IgD-negative memory B cell (primary cell): ENCODE measurements at regions not wholly inside any gene's neighbourhood (a gene's known extent, or its start where the extent isn't known, plus 50 kb on each side); places are given as distances from the start of the nearest gene placed in this dataset.

Source experiments
- H3K27ac Mint-ChIP-seq, 3 donors: one replicate each; pipeline ENCODE4 v1.8.0; 2020 to 2022; ENCODE audit warnings: mild to moderate bottlenecking in 3 of 3, mixed read lengths in 3 of 3, moderate library complexity in 1 of 3
- H3K27me3 Mint-ChIP-seq: one replicate; pipeline ENCODE4 v1.8.0; 2021; ENCODE audit warnings: mixed read lengths
- H3K36me3 Mint-ChIP-seq: one replicate; pipeline ENCODE4 v1.8.0; 2020; ENCODE audit warnings: mild to moderate bottlenecking, mixed read lengths
- H3K4me1 Mint-ChIP-seq, 3 donors: one replicate each; pipeline ENCODE4 v1.8.0; 2020 to 2022; ENCODE audit warnings: mixed read lengths in 3 of 3, mild to moderate bottlenecking in 1 of 3
- H3K4me3 Mint-ChIP-seq, 4 donors: one replicate each; pipeline ENCODE4 v1.8.0; 2020 to 2022; ENCODE audit warnings: mild to moderate bottlenecking in 4 of 4, mixed read lengths in 4 of 4, moderate library complexity in 3 of 4
- H3K9me3 Mint-ChIP-seq, 3 donors: one replicate each; pipeline ENCODE4 v1.8.0; 2020 to 2021; ENCODE audit warnings: mixed read lengths in 3 of 3, mild to moderate bottlenecking in 1 of 3

- H3K27ac Mint-ChIP-seq: no peak overlapping the region
- H3K36me3 Mint-ChIP-seq: no peaks in the 10 kb centered on the region
- H3K4me1 Mint-ChIP-seq: peaks cover 0 to 1% (median 0%) of the 10 kb centered on the region in 3 donors
- H3K4me3 Mint-ChIP-seq: no peak overlapping the region
- H3K27me3 Mint-ChIP-seq: no peaks in the 10 kb centered on the region
- peaks cover 0 to 4% (median 0%) of the 10 kb centered on the region in 3 donors for H3K9me3 Mint-ChIP-seq
Measured at GRCh38 chr15:61309617-61310016, 80.5 kb upstream of the RORA start.

GRCh38 chr15:61309031-61309511, 80.0 kb upstream of the RORA start:
- Mint-ChIP-seq H3K4me3 (no peak overlapping the region), H3K36me3 (no peaks in the 10 kb centered on the region), H3K27ac (no peak overlapping the region), H3K4me1 (peaks cover 0 to 1% (median 0%) of the 10 kb centered on the region in 3 donors), H3K9me3 (peaks cover 0 to 4% (median 0%) of the 10 kb centered on the region in 3 donors), H3K27me3 (no peaks in the 10 kb centered on the region)

GRCh38 chr15:61308437-61308836, 79.3 kb upstream of the RORA start:
- Mint-ChIP-seq H3K9me3 (peaks cover 0 to 4% (median 0%) of the 10 kb centered on the region in 3 donors), H3K4me1 (peaks cover 0 to 1% (median 0%) of the 10 kb centered on the region in 3 donors), H3K36me3 (no peaks in the 10 kb centered on the region), H3K4me3 (no peak overlapping the region), H3K27me3 (no peaks in the 10 kb centered on the region), H3K27ac (no peak overlapping the region)

- Mint-ChIP-seq H3K36me3 (no peaks in the 10 kb centered on the region), H3K27me3 (no peaks in the 10 kb centered on the region), H3K27ac (no peak overlapping the region), H3K4me3 (no peak overlapping the region), H3K4me1 (peaks cover 0 to 1% (median 0%) of the 10 kb centered on the region in 3 donors), H3K9me3 (peaks cover 0 to 1% (median 0%) of the 10 kb centered on the region in 3 donors)
Measured at GRCh38 chr15:61307474-61307873, 78.4 kb upstream of the RORA start.

GRCh38 chr15:61301701-61302100, 72.6 kb upstream of the RORA start:
- Mint-ChIP-seq H3K27ac (no peak overlapping the region), H3K4me1 (peaks cover 0 to 1% (median 0%) of the 10 kb centered on the region in 3 donors), H3K36me3 (peaks cover 2% of the 10 kb centered on the region), H3K27me3 (peaks cover 2% of the 10 kb centered on the region), H3K9me3 (peaks cover 0 to 3% (median 1%) of the 10 kb centered on the region in 3 donors), H3K4me3 (no peak overlapping the region)

GRCh38 chr15:61299075-61299763, 70.1 kb upstream of the RORA start:
- no peak overlapping the region for H3K27ac Mint-ChIP-seq
- peaks cover 0 to 2% (median 0%) of the 10 kb centered on the region in 3 donors for H3K4me1 Mint-ChIP-seq
- H3K9me3 Mint-ChIP-seq: peaks cover 0 to 3% (median 0%) of the 10 kb centered on the region in 3 donors
- H3K4me3 Mint-ChIP-seq: no peak overlapping the region
- H3K36me3 Mint-ChIP-seq: peaks cover 2% of the 10 kb centered on the region
- peaks cover 2% of the 10 kb centered on the region for H3K27me3 Mint-ChIP-seq

- H3K4me1 Mint-ChIP-seq: peaks cover 0 to 2% (median 0%) of the 10 kb centered on the region in 3 donors
- peaks cover 2% of the 10 kb centered on the region for H3K27me3 Mint-ChIP-seq
- H3K36me3 Mint-ChIP-seq: no peaks in the 10 kb centered on the region
- no peaks in the 10 kb centered on the region for H3K9me3 Mint-ChIP-seq
- no peak overlapping the region for H3K27ac Mint-ChIP-seq
- H3K4me3 Mint-ChIP-seq: no peak overlapping the region
Measured at GRCh38 chr15:61295239-61295638, 66.1 kb upstream of the RORA start.

- H3K27me3 Mint-ChIP-seq: peaks cover 6% of the 10 kb centered on the region
- no peak overlapping the region for H3K27ac Mint-ChIP-seq
- H3K9me3 Mint-ChIP-seq: peaks cover 0 to 3% (median 0%) of the 10 kb centered on the region in 3 donors
- peaks cover 2% of the 10 kb centered on the region for H3K36me3 Mint-ChIP-seq
- H3K4me3 Mint-ChIP-seq: no peak overlapping the region
- no peaks in the 10 kb centered on the region for H3K4me1 Mint-ChIP-seq
Measured at GRCh38 chr15:61282661-61283060, 53.6 kb upstream of the RORA start.

- Mint-ChIP-seq H3K4me1 (no peaks in the 10 kb centered on the region), H3K9me3 (peaks cover 0 to 2% (median 0%) of the 10 kb centered on the region in 3 donors), H3K27ac (no peak overlapping the region), H3K27me3 (peaks cover 6% of the 10 kb centered on the region), H3K4me3 (no peak overlapping the region), H3K36me3 (no peaks in the 10 kb centered on the region)
Measured at GRCh38 chr15:61281328-61281727, 52.2 kb upstream of the RORA start.
